GM19467 (cell line): ENCODE measurements at regions not wholly inside any gene's neighbourhood (a gene's known extent, or its start where the extent isn't known, plus 50 kb on each side); places are given as distances from the start of the nearest gene placed in this dataset.
"Not testable (repeated sequence)": the region's sequence is repeated elsewhere in the genome, so short reads cannot be mapped to it uniquely, and the experiment has no call there.

Experiments
- ATAC-seq: cut with Tn5 transposase; IDR thresholded peaks from one replicate; pipeline ENCODE4 v1.9.1; 2021; ENCODE audit warnings: mild to moderate bottlenecking, moderate library complexity; ENCODE audit not compliant: unreplicated experiment

- ATAC-seq: no peak
Observed at GRCh38 chr13:56528040-56528790, 612.5 kb upstream of the PRR20A start.

- ATAC-seq: no peak
Observed at GRCh38 chr13:56530096-56530495, 610.6 kb upstream of the PRR20A start.

DNA sequence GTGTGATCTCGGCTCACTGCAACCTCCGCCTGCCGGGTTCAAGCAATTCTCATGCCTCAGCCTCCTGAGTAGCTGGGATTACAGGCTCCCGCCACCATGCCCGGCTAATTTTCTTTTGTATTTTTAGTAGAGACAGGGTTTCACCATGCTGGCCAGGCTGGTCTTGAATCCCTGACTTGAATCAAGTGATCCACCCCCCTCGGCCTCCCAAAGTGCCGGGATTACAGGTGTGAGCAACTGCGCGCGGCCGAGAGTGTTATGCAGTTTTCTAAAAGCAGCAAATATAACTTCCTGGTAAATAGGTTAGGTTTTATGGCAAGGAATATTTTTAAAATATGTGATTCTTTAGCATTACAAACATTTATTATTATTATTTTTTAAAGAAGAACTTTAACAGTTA is 592.8 kb upstream of the PRR20A start:
- ATAC-seq: not testable (repeated sequence)

- ATAC-seq: no peak
Observed at GRCh38 chr13:56558698-56559320, 581.9 kb upstream of the PRR20A start.

GRCh38 chr13:56561327-56561726 is 579.4 kb upstream of the PRR20A start:
- ATAC-seq: no peak

DNA sequence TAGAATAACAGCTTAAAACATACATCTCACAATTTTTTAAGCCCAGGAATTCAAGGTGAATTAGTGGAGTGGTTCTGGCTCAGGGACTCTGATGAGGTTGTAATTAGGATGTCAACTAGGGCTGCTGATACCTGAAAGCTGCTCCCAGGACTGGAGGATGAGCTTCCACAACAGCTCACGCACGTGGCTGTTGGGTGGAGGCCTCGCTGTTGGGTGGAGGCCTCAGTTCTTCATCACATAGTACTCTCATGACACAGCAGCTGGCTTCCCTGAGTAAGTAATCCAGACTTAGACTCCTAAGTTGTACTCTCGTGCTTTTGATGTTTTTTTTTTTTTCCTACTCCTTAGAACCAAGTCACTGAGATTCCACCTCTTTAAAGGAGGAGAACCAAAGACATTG is 577.1 kb upstream of the PRR20A start:
- ATAC-seq: no peak

GRCh38 chr13:56586976-56587375 is 553.7 kb upstream of the PRR20A start:
- no peak for ATAC-seq

GRCh38 chr13:56615572-56615971 is 525.1 kb upstream of the PRR20A start:
- ATAC-seq: no peak

- no peak for ATAC-seq
Observed at GRCh38 chr13:56622840-56623239, 517.9 kb upstream of the PRR20A start.

DNA sequence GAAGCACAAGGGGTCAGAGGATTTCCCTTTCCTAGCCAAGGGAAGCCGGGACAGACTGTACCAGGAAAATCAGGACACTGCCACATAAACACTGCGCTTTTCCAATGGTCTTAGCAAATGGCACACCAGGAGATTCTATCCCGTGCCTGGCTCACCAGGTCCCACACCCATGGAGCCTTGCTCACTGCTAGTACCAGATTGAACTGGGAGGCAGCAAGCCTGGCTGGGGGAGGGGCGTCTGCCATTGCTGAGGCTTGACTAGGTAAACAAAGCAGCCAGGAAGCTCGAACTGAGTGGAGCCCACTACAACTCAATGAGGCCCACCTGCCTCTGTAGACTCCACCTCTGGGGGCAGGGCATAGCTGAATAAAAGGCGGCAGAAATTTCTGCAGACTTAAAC is 511.8 kb upstream of the PRR20A start:
- ATAC-seq: not testable (repeated sequence)

- ATAC-seq: not testable (repeated sequence)
Observed at GRCh38 chr13:56631060-56631459, 509.7 kb upstream of the PRR20A start.

DNA sequence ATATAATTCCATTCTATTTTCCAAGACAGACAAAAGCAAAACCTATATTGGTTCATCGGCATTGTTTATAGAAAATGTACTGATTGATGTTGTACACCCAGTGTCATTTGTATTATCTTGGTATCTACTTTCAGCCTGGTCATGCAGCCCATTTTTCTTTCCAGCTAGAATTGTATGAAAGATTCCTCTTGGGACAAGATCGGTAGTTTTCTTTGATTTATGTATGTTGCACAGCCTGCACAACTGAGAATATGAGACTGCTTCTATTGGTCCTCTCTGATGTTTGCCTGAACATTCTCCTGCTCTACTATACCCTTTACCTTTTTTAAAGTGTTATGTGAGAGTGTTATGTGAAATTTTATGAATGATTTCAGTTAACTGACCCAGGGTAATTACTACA is 487.7 kb upstream of the PRR20A start:
- no peak for ATAC-seq

DNA sequence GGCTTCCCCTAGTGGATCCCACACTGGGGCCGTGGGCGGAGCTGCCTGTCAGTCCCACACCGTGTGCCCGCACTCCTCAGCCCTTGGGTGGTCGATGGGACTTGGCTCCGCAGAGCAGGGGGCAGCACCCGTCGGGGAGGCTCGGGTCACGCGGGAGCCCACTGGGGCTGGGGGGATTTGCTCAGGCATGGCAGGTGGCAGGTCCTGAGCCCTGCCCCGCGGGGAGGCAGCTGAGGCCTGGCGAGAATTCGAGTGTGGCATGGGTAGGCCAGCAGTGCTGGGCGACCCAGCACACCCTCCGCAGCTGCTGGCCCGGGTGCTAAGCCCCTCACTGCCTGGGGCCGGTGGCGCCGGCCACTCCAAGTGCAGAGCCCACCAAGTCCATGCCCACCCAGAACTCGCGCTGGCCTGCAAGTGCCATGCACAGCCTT is 481.7 kb upstream of the PRR20A start:
- ATAC-seq: no peak

- ATAC-seq: no peak
Observed at GRCh38 chr13:56670563-56670962, 470.2 kb upstream of the PRR20A start.

DNA sequence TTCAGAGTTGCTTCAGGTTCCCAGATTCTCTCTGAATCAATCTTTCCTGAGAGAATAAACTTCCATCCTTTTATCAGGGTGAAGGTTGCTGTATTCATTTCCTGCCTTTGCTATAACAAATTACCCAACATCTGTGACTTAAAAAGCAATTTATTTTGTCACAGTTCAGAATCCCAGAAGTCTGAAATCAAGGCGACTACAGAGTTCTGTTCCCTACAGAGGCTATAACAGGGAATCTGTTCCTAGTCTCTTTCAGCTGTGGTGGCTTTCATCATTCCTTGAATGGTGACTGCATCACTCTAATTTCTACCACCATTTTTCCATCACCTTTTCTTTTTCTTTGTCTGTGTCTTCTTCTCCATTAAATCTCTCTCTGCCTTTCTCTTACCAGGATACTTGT is 459.3 kb upstream of the PRR20A start:
- ATAC-seq: no peak

- ATAC-seq: no peak
Observed at GRCh38 chr13:56687131-56687530, 453.6 kb upstream of the PRR20A start.

DNA sequence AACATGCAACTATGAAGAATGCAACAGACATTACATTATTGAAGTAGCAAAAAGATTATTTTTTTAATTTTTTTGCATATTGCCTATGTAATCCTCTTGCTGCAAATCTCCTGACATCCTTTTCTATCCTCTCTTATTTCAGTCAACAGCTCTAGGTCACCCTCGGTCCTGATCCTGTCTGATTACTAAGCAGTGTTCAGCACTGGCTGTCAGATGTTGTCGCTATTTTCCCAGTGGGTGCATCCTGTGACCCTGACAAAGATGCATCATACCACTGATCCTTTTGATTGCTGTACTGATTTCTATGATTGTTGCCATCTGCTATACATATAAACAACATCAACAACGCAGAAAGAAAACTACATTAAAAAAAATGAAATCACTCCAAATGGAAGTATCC is 443.7 kb upstream of the PRR20A start:
- no peak for ATAC-seq

DNA sequence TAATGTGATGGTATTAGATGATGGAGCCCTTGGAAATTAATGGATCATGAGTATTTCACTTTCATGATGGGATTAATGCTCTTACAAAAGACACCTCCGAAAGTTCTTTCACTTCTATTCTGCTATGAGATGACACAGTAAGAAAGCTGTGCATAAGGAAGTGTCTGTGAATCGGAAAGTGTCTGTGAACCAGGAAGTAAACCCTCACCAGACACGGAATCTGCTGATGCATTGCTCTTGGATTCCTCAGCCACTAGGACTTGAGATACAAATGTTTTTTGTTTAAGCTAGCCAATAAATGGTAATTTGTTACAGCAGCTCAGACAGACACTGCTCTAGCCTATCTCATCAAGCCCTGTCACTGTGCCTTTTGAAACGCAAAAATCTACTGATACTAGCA is 440.4 kb upstream of the PRR20A start:
- ATAC-seq: no peak

DNA sequence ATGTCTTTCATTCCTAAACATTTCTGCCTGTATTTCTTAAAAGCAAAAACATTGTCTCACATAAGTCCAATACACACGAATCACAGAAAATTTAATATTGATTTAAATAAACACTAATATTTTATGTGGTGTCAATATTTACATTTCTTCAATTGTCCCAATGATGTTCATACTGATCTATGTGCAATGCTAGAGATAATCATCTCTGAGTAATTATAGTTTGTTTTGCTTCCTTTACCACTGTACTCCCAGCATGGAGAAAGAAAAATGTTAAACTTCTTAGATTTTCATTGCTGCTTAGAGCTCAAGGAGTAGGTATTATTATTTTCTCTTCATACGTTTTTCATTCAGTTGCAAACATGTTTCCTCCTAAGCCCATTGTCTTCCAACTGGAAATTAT is 434.2 kb upstream of the PRR20A start:
- ATAC-seq: no peak

DNA sequence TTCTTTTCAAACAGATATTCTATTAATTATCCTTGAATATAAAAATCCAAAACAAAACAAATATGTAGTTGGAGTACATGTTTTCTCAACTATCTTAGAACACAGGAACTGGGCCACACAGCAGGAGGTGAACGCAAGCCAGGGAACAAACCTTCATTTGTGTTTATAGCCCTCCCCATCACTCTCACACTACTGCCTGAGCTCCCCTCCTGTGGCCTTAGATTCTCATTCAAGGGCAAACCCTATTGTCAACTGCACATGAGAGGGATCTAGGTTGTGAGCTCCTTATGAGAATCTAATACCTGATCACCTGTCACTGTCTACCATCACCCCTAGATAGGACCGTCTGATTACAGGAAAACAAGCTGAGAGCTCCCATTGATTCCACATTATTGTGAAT is 427.1 kb upstream of the PRR20A start:
- ATAC-seq: no peak

DNA sequence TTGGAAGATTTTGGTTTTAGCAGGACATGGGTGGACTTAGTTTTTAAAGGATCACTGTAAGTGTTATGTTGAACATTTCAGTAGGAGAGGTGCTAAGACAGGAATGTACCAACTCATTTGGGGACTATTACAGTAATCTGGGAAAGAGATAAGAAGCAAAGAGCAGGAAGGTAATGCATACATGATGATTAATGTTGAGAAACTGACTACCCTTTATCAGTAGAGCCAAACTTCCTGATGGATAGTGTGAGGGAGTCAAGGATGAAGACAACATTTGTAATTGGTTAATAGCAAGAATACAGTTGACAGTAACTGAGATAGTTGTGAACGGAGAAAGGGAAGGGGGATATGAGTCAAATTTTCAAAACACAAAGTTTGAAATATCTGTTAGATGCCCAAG is 421.9 kb upstream of the PRR20A start:
- no peak for ATAC-seq

DNA sequence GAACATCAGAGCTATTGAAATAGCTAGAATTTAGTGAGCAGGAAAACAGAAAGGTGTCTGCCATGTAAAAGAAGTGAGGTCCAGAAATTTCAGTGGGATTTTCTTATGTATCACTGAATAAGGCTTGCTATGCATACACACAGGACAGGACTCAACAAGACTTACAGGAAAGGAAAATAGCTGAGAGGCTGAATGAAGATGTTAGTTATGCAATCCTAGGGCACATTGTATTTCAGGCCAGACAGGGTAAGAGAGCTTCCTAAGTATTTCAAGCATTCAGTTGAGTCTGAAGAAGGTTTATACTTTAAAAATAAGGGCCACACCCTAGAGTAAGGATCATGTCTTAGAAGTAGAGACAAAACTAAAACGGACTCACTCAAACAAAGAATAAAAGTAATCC is 419.9 kb upstream of the PRR20A start:
- ATAC-seq: no peak

DNA sequence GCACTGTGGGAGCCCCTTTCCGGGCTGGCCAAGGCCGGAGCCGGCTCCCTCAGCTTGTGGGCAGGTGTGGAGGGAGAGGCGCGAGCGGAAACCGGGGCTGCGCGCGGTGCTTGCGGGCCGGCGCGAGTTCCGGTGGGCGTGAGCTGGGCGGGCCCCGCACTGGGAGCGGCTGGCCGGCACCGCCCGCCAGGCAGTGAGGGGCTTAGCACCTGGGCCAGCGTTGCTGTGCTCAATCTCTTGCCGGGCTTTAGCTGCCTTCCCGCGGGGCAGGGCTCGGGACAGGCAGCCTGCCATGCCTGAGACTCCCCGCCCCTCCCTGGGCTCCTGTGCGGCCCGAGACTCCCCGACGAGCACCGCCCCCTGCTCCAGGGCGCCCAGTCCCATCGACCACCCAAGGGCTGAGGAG is 405.2 kb upstream of the PRR20A start:
- no peak for ATAC-seq
